B cell (primary cell): ENCODE measurements at regions not wholly inside any gene's neighbourhood (a gene's known extent, or its start where the extent isn't known, plus 50 kb on each side); places are given as distances from the start of the nearest gene placed in this dataset.

Experiments used
- EZH2 ChIP-seq: IDR thresholded peaks from 2 replicates; pipeline ENCODE4 v1.6.1; 2012; ENCODE audit warnings: borderline replicate concordance, low read depth, mild to moderate bottlenecking, moderate library complexity, low read length; ENCODE audit not compliant: insufficient read depth, poor library complexity, severe bottlenecking
- TF ChIP-seq, protein P1 (sequence below): fragments of 200-600 bp; IDR thresholded peaks from one replicate; pipeline ENCODE4 v1.8.0; 2022; ENCODE audit warnings: antibody characterized with exemption, mild to moderate bottlenecking

- TF ChIP-seq, protein P1, sequence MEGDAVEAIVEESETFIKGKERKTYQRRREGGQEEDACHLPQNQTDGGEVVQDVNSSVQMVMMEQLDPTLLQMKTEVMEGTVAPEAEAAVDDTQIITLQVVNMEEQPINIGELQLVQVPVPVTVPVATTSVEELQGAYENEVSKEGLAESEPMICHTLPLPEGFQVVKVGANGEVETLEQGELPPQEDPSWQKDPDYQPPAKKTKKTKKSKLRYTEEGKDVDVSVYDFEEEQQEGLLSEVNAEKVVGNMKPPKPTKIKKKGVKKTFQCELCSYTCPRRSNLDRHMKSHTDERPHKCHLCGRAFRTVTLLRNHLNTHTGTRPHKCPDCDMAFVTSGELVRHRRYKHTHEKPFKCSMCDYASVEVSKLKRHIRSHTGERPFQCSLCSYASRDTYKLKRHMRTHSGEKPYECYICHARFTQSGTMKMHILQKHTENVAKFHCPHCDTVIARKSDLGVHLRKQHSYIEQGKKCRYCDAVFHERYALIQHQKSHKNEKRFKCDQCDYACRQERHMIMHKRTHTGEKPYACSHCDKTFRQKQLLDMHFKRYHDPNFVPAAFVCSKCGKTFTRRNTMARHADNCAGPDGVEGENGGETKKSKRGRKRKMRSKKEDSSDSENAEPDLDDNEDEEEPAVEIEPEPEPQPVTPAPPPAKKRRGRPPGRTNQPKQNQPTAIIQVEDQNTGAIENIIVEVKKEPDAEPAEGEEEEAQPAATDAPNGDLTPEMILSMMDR, result no peak
- no peak for TF ChIP-seq EZH2
Measured at GRCh38 chr22:44615146-44615545, 86.9 kb upstream of the PRR5 start.
